Activated CD4-positive, alpha-beta T cell treated with anti-CD3 and anti-CD28 coated beads, Interleukin-10, Interleukin-2, amounts not matched to agents 100 ng/mL and 50 ng/mL, durations not matched to agents 16 hours and 8 hours (primary cell): ENCODE measurements at regions not wholly inside any gene's neighbourhood (a gene's known extent, or its start where the extent isn't known, plus 50 kb on each side); places are given as distances from the start of the nearest gene placed in this dataset.
"Not testable (repeated sequence)": the region's sequence is repeated elsewhere in the genome, so short reads cannot be mapped to it uniquely, and the experiment has no call there.

ENCODE experiments used
- DNase-seq: peaks from one replicate; pipeline ENCODE4 v3.0.0-alpha.2; 2020

DNA sequence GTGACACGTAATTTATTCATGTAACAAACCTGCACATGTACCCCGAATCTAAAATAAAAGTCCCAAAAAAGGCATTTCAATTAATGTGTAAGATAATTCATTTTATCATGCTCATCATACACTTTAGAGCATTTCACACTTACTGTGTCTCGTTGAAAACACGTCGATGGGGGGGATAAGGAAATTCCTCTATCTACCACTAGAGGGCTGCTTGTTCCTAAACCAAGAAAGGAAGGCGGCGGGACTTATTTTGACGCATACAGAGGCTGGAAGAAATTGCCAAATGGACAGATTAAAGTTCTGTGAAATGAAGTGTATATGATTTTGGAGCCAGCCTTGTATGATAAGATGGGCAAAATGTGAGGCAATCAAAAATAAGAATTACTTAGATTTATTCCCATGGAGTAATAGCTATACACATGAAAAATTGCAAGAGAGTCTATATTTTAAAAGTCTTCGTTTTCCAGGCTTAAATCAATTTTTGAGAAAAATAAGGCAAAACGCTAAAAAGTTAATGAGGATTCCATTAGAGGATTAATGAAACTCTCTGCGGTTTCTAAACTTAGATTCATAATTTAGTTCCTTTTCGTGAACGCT lies 346.8 kb downstream of the CNTN3 start:
- DNase-seq: peak; percentile 48

DNA sequence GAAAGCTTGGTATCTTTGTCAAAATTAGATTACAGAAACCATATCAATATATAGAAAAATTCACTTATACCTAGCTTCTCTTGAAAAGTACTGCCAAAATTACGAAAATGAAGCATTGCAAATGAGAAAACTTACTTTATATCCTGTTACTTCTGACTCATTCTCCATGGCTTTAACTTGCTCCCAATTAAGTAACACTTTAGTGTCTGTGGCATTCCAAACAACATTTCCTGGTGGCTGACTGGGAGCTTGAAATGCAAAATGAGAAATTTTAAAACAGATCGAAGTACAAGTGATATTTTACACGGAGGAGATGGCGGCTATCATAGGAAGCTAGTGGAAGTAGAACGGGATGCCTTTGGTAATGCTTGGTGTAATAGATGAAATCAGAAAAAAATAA lies 347.3 kb downstream of the CNTN3 start:
- no peak for DNase-seq

DNA sequence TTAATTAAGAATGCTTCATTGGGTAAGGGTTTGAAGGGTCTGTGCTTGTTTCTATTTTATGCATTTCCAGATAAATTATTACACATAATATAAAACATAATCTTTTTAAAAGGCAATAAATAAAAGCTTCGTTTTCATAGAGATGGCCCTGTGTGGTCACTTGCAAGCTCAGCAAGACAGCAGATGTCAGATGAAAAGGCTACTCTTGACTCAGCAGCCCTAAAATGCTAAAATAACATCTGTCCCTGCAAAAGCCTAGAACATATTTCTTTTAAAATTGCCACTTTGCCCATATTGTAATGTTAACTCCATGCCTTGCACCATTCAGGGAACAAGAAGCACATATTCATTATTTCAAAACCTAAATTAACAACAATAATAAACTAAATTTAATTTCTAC lies 349.4 kb downstream of the CNTN3 start:
- no peak for DNase-seq

DNA sequence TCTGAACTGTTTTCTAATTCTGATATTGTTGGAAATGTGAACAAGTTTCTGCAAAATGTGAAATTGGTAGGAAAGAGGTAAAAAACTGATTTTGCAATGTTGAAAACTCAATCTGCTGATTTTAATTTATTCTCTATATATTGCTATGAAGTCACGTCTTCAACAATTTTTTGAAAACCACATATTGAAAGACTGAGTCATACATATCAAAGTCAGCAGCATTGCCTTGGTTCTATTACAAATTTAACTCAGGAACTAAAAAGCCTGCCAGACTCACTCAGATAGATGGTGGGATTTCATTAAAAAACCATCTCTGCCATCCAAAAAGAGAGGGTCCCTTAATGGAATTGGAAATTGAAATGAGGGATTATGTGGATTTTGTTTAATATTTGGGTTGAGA lies 351.4 kb downstream of the CNTN3 start:
- no peak for DNase-seq

DNA sequence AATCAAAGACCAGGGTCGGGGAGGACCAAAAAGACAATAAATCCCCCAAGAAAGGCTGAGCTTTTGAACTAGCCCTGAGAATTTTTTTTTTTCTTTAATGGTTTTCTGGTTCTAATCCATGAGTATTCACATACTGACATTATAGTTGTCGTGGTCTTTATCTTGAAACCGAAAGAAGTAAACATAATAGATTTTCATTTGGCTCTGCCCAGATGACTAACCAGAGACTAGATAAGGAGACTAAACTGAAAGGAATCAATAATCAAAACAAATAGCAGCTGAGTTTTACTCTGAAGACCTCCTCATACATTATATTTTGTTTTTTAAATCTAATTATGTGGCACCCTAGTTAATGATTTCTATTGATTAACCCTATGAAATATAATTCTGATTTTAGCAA lies 381.4 kb downstream of the CNTN3 start:
- DNase-seq: no peak

DNA sequence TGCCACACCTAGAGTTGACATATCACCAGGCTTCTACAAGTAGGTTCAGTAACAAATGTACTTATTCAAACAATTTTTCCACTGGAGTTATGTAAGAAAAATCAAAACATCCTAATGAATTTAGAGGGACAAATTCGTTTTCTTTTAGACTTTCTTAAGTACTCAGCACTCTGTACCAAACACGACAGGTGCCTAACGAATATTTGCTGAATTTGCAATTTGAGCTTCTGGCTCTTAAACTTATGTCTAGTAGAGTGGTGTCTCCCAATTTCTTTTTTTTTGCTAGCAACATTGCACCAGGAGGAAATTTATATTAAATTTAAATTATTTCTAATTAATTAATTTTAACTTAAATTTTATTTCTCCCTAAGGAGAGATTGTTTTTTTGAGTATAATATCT lies 397.0 kb downstream of the CNTN3 start:
- no peak for DNase-seq

DNA sequence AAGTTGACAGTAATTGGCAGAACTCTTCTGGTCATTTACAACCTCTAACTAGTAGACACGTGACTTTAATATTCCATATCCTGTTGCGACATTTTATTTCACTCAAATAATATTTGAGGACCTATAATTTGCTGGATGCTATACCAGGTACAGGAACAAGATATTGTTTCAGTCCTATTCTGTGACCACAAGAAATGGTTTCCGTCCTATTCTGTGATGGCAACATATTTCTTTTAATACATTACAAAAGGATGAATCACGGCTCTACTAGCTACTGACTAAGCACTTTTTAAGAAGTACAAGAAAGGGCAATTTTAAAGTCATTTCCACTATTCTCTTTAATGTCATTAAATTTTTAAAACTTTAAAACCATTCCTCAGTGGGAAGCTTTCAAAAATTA lies 400.2 kb downstream of the CNTN3 start:
- DNase-seq: no peak

DNA sequence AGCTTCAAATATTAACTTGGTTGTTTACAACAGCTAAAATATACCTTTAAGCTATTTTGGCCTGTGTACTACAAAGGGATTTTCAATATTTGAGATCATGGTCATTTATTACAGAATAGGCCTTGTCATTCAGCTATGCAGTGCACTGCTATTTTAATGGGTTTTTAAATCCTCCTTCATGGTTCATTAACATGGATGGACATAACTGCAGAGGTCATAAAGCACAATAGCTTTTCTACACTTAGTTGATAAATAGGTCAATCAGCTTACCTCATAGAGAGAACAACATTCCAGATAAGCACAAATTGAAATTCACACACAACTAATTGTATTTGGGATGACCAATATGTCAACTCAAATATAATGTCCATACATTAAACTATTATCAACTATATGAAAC lies 403.7 kb downstream of the CNTN3 start:
- DNase-seq: no peak

DNA sequence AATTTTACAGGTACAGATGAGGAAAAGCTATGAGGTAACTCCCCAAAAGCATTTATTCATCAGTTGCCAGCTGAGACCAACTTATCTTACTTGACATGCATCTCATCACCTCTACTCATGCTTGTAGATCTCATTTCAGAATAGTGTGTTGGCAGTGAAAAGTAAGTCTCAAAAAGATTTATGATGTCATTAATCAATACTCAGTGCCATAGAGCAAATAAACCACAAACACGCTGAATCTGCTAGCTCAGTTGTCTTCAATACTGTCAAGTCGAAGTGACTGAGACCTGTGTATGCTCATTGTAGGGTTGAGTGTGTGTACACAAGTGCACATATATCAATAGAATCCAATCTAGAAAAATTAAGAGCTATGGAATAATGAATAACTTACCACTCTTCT lies 413.5 kb downstream of the CNTN3 start:
- DNase-seq: no peak

DNA sequence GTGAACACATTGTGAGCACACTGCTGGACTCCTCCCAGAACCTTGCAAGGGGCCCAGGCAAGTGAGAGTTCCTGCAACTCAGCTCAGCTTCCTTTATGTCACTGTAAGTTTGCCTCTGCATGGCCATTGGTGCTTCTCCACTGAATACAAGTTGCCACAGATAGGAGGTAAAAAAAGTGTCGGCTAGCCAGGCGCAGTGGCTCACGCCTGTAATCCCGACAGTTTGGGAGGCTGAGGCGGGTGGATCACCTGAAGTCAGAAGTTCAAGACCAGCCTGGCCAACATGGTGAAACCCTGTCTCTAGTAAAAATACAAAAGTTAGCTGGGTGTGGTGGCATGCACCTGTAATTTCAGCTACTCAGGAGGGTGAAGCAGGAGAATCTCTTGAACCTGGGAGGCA lies 435.8 kb downstream of the CNTN3 start:
- not testable (repeated sequence) for DNase-seq

DNA sequence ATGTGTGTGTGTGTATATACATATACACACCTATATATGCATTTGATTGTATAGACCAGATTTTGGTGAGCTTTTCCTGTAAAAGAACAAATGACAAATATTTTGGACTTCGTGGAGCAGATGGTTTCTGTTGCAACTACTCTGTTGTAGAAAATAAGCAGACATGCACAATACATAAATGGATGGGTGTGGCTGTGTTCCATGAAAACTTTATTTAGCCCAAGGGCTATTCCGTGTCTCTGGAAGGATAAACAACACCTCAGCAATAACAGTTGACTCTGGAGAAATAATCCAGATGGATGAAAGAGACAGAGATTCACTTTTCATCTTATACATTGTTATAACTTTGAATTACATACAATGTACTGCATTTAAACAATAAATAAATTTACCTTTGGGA lies 441.4 kb downstream of the CNTN3 start:
- DNase-seq: no peak

DNA sequence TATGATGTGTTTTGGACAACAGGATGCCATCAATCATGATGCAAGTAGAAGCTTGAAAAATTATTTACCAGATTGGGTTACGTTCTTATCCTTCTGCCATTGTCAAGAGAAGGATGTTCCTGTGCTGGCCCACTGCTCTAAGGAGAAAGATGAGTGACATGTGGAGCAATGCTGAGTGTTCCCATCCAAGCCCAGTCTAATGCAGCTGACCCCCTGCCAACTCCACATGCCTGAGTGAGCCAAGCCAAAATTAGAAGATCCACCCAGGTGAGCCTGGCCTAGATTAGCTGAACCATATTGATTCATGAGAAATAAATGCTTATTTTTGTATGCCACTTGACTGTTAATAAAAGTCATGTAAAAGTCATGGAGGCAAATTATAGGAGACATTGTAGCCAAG lies 446.5 kb downstream of the CNTN3 start:
- no peak for DNase-seq

DNA sequence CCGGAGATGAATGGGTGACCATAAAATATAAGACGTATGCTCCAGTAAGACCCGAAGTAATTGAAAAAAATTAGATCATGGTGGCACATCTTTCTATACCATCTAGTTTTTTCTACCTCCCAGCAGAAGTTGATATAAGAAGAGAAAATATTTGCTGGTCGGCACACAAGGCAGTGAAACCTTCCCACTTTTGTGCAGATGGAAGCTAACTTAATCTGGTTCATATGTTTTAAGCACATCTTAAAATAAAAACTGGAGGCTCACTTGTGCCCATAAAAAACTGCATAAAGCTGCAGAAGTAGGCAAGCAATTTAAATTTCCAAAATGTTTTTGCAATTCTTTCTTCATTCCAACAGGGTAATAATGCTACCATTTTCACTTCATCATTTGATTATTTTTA lies 449.2 kb downstream of the CNTN3 start:
- no peak for DNase-seq

DNA sequence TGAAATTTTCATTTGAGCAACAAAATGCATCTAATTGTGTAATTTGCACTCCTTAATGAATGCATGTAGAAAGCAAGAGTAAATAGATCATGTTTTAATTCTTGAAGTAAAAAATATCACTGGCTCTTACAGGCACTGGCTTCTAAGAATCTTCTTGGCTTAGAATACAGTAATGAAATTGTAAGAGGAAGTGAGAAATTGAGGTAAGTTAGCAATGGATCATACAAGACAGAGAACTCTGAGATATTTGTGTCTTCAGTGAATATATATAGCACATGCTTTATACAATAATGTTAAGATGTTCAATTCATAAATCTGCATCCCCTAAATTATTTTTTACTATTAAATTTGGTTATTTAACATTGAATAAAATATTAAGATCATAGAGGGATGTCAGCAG lies 465.0 kb downstream of the CNTN3 start:
- no peak for DNase-seq

DNA sequence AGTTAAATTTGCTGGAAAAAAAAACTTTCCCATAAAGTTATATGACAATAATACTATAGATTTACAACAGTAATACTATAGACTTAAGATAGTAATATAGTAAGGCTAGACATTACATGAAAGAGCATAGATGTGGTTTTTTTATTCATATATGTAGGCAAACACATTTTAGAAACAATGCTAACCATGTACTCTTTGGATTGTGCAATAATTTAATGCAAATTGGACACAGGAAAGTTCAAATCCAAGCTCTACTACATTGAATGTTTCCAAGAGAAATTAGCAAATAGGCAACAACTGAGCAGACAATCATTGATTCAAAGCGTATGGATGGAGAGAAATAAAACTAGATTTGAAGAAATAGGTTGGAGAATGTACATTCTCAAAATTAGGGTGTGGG lies 469.2 kb downstream of the CNTN3 start:
- DNase-seq: no peak

DNA sequence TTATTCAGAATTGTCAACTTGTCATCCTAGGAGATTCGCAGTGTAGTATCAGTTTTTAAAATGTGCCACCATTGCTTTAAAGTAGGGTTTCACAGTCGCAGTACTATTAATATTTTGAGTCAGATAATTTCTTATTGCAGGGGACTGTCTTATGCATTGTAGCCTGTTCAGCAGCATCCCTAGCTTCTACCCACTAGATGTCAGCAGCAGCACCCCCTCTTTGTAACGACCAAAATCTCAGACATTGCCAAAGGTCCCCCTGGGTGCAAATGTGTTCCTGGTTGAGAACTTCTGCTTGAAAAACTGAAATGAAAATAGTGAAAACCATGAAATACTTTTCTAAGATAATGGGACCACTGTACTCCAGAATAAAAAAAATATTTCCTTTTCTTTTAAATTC lies 474.8 kb downstream of the CNTN3 start:
- no peak for DNase-seq

DNA sequence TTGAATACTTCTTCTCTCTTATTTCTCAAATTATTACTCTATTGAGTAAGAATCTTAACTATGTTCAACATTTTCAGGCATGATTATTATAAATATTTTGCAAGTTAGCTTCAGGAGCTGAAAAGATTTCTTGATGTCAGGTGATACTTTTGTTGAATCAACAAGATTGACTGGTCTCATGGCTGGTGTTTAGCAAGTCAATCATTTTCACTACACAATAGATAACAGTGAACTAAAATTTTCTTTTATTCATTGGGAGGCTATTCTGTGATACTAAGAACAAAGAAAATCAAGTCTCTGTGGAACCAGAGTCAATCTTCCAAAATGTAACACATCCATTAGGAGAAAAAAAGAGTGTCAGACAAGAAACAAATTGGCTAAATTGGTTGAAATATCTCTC lies 476.7 kb downstream of the CNTN3 start:
- no peak for DNase-seq

DNA sequence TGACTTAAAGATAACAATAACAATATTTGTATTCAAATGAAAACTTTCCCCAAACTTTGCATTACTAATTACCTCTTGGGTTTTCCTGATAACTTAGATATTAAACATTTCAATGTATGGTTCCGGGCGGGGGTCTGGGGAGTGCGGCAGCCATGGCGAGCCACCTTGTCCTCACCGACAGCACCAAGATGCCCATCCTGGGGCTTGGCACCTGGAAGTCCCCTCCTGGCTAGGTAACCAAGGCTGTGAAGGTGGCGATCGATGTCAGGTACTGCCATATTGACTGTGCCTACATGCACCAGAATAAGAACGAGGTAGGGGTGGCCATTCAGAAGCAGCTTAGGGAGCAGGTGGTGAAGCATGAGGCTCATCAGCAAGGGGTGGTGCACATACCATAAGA lies 478.7 kb downstream of the CNTN3 start:
- no peak for DNase-seq

DNA sequence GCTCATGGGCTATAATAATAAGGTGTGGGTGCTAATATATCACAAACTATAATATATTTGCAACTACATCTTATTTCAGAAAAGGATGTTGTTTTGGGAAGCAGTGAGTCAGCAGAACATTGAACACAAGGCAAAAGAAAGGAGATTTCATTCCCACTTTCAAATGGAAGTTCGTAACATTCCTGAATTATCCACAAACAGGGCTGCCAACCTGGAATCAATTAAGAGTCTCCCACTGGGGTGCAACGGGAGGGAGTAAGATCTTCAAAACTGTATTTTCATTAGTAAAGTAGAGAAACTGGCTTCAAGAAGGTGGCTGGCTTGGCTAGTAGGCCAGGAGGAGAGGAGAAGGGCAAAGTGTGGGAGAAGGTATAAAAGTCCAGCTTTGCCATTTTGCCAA lies 479.6 kb downstream of the CNTN3 start:
- DNase-seq: no peak

DNA sequence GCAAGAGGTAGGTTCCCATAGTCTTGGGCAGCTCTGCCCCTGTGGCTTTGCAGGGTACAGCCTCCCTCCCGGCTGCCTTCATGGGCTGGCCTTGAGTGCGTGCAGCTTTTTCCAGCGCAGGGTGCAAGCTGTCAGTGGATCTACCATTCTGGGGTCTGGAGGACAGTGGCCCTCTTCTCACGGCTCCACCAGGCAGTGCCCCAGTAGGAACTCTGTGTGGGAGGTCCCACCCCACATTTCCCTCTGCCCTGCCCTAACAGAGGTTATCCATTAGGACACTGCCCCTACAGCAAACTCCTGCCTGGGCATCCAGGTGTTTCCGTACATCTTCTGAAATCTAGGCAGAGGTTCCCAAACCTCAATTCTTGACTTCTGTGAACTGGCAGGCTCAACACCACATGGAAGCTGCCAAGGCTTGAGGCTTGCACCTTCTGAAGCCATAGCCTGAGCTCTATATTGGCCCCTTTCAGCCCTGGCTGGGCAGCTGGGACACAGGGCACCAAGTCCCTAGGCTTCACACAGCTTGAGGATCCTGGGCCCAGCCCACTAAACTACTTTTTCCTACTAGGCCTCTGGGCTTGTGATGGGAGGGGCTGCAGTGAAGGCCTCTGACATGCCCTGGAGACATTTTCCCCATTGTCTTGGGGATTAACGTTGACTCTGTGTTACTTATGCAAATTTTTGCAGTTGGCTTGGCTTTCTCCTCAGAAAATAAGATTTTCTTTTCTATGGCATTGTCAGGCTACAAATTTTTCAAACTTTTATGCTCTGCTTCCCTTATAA lies 482.7 kb downstream of the CNTN3 start:
- DNase-seq: not testable (repeated sequence)

DNA sequence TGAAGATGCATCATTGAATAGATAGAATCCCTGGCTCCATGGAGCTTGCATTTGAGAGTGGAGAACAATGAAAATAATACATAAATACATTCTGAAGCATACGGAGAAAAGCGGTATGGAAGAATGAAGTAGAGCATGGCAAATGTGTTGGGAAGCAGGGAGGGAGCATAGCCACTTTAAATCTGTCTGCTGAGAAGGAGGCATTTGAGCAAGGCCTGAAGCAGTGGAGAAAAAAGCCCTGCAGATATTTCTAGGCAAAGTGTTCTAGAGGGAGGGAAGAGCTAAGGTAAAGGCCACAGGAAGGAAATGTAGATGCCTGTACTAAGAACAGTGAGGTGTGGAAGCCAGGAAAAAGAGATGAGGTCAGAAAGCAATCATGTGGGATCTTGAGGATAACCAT lies 484.8 kb downstream of the CNTN3 start:
- no peak for DNase-seq

DNA sequence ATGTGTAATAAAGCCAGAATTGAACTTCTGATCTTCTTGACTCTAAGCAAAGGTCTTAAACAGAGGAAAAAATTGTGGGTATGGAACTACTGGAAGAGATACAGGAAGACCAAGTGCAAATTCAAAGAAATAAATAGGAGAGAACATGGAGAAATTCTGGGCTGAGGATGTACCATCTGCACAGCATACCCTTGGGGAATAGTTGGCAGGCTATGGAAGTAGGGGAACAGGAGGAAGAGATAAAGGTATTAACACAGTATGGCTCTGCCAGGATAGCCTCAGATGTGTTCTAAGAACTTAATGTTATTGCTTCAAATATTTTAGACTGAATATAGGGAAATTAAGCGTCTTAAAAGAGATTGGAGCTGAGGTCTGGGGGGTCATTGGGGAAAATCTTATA lies 485.4 kb downstream of the CNTN3 start:
- DNase-seq: no peak

DNA sequence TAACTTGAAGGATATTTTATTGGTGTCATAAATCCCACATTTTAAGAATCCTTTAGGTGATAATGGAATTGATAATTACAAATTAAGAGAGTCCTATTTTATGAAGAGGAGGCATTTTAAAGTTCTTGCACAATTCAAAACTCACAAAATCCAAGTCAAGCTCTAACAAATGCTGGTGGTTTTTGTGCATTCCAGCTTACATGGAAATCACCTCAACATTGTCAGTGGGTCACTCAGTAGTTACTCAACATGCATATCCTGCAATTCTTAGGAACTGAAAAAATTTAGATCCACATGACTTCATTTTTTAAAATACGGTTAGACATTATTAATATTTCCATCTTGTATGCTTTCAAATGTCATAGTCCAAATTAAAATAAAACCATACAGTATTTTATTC lies 487.2 kb downstream of the CNTN3 start:
- no peak for DNase-seq

DNA sequence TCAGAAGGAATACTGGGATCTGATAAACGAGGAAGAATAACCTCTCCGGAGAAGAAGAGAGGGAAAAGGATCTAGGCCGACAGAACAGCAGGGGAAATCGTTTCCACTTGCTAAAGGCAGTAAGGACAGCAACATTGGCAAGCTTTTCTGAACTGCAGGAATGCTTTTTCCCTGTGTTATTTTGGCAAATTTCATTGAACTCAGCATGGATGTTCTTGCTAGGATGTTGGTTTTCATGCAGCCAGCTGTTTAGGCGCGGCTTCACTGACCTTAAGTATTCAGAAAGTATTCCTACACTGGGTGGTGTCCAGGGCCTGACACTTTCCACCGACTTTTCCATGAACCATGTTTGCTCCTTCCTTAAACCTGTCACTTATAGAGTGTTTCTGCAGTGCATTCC lies 489.7 kb downstream of the CNTN3 start:
- DNase-seq: no peak

DNA sequence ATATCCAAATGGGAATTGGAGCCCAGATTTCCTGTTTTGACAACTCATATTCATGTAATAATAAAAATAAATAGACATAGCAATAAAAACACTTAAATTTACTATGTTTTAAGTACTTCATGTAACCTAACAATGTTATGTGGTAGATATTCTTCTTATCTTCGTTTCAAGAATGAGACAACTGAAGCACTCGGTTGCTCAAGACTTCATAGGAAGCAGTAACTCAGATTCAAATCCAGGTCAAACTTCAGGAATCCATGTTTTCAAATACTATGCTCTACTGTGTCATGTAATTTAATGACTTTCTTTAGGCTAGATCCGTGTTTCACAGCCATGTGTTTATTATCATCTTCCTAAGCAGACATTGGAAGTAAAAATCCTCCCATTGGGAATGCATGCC lies 492.2 kb downstream of the CNTN3 start:
- no peak for DNase-seq
